HL-60 (cell line): ENCODE measurements at regions not wholly inside any gene's neighbourhood (a gene's known extent, or its start where the extent isn't known, plus 50 kb on each side); places are given as distances from the start of the nearest gene placed in this dataset.

Experiments
- POLR2AphosphoS5 ChIP-seq: IDR thresholded peaks from 2 replicates; pipeline ENCODE4 v1.6.1; 2012; ENCODE audit warnings: low read depth
- SPI1 ChIP-seq: IDR thresholded peaks from 2 replicates; pipeline ENCODE4 v1.6.1; 2012; ENCODE audit warnings: low read depth, mild to moderate bottlenecking, borderline replicate concordance
- TF ChIP-seq, protein P1 (sequence below): IDR thresholded peaks from one replicate; pipeline ENCODE4 v1.5.1; 2011; ENCODE audit warnings: low read length, control low read depth, inconsistent platforms; ENCODE audit not compliant: insufficient read depth
- TF ChIP-seq, protein P2 (sequence below): IDR thresholded peaks from 2 replicates; pipeline ENCODE4 v1.6.1; 2012; ENCODE audit warnings: low read depth; ENCODE audit not compliant: insufficient replicate concordance

DNA sequence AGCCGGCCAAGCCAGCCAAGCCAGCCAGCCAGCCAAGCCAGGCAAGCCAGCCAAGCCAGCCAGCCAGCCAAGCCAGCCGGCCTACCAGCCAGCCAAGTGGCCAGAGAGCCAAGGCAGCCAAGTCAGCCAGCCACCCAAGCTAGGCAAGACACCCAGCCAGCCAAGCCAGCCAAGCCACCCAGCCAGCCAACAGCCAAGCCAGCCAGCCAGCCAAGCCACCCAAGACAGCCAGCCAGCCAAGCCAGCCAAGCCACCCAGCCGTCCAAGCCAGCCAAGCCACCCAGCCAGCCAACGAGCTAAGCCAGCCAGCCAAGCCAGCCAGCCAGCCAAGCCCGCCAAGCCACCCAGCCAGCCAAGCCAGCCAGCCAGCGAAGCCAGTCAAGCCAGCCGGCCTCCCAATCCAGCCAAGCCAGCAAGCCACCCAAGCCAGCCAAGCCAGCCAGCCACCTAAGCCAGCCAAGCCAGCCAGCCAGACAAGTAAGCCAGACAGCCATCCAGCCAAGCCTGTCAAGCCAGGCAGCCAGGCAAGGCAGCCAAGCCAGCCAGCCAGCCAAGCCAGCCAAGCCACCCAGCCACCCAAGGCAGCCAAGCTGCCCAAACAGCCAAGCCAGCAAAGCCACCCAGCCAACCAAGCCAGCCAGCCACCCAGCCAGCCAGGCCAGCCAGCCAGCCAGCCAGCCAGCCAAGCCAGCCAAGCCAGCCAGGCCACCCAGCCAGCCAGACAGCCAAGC is 200.5 kb downstream of the GOLGA6L6 start:
- TF ChIP-seq, protein P1, sequence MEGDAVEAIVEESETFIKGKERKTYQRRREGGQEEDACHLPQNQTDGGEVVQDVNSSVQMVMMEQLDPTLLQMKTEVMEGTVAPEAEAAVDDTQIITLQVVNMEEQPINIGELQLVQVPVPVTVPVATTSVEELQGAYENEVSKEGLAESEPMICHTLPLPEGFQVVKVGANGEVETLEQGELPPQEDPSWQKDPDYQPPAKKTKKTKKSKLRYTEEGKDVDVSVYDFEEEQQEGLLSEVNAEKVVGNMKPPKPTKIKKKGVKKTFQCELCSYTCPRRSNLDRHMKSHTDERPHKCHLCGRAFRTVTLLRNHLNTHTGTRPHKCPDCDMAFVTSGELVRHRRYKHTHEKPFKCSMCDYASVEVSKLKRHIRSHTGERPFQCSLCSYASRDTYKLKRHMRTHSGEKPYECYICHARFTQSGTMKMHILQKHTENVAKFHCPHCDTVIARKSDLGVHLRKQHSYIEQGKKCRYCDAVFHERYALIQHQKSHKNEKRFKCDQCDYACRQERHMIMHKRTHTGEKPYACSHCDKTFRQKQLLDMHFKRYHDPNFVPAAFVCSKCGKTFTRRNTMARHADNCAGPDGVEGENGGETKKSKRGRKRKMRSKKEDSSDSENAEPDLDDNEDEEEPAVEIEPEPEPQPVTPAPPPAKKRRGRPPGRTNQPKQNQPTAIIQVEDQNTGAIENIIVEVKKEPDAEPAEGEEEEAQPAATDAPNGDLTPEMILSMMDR: no peak
- TF ChIP-seq POLR2AphosphoS5 (no peak), SPI1 (no peak)
- TF ChIP-seq, protein P2, sequence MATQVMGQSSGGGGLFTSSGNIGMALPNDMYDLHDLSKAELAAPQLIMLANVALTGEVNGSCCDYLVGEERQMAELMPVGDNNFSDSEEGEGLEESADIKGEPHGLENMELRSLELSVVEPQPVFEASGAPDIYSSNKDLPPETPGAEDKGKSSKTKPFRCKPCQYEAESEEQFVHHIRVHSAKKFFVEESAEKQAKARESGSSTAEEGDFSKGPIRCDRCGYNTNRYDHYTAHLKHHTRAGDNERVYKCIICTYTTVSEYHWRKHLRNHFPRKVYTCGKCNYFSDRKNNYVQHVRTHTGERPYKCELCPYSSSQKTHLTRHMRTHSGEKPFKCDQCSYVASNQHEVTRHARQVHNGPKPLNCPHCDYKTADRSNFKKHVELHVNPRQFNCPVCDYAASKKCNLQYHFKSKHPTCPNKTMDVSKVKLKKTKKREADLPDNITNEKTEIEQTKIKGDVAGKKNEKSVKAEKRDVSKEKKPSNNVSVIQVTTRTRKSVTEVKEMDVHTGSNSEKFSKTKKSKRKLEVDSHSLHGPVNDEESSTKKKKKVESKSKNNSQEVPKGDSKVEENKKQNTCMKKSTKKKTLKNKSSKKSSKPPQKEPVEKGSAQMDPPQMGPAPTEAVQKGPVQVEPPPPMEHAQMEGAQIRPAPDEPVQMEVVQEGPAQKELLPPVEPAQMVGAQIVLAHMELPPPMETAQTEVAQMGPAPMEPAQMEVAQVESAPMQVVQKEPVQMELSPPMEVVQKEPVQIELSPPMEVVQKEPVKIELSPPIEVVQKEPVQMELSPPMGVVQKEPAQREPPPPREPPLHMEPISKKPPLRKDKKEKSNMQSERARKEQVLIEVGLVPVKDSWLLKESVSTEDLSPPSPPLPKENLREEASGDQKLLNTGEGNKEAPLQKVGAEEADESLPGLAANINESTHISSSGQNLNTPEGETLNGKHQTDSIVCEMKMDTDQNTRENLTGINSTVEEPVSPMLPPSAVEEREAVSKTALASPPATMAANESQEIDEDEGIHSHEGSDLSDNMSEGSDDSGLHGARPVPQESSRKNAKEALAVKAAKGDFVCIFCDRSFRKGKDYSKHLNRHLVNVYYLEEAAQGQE: no peak
